ENCODE measurements at regions not wholly inside any gene's neighbourhood (a gene's known extent, or its start where the extent isn't known, plus 50 kb on each side); places are given as distances from the start of the nearest gene placed in this dataset.

- Histone ChIP-seq H3K27ac (ENCODE audit: low read length) (no peak overlapping the region), H3K27me3 (ENCODE audit: insufficient read depth, low read length) (peaks cover 15% of the 10 kb centered on the region; the same call in 1 of the 2 replicates), H3K9me3 (ENCODE audit: insufficient read depth, low read depth, low read length) (no peaks in the 10 kb centered on the region), H3K4me1 (ENCODE audit: insufficient read depth, low read length) (peaks cover 4% of the 10 kb centered on the region; the same call in 1 of the 2 replicates), H3K36me3 (ENCODE audit: insufficient read depth, low read depth, low read length) (no peaks in the 10 kb centered on the region), H3K9ac (ENCODE audit: low read depth, low read length) (no peak overlapping the region), H3K4me3 (ENCODE audit: low read length) (no peak overlapping the region)
Observed at GRCh38 chr4:187017147-187017546, 293.5 kb upstream of the FAT1 start.

DNA sequence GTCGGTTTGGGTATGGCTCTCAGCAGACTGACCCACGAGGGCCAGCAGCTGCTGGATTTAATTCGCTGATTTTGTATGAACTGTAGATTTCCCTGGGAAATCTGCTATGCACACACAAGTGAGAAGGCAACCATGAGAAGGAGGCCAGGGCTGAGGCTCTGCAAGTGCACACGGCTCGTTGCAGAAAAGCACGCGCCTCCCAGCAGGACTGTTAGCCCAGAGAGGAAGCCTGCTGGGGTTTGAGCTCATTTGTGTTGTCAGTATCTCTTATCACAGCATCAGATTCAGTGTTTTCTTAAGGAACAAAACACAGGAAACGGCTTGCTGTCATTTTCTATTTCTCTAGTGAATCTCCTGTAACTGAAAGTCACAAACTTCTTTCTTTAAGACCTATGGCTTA is 296.2 kb upstream of the FAT1 start:
- no peaks in the 10 kb centered on the region for H3K9me3 ChIP-seq (ENCODE audit: insufficient read depth, low read depth, low read length)
- H3K4me1 ChIP-seq (ENCODE audit: insufficient read depth, low read length), result peaks cover 4% of the 10 kb centered on the region; the same call in 1 of the 2 replicates
- H3K27me3 ChIP-seq (ENCODE audit: insufficient read depth, low read length), result peaks cover 15% of the 10 kb centered on the region; the same call in 1 of the 2 replicates
- no peaks in the 10 kb centered on the region for H3K36me3 ChIP-seq (ENCODE audit: insufficient read depth, low read depth, low read length)
- H3K27ac ChIP-seq (ENCODE audit: low read length), result no peak overlapping the region
- no peak overlapping the region for H3K9ac ChIP-seq (ENCODE audit: low read depth, low read length)
- no peak overlapping the region for H3K4me3 ChIP-seq (ENCODE audit: low read length)

GRCh38 chr4:187020676-187021075 is 297.0 kb upstream of the FAT1 start:
- no peak overlapping the region for H3K27ac ChIP-seq (ENCODE audit: low read length)
- no peak overlapping the region for H3K9ac ChIP-seq (ENCODE audit: low read depth, low read length)
- H3K4me1 ChIP-seq (ENCODE audit: insufficient read depth, low read length), result peaks cover 4% of the 10 kb centered on the region; the same call in 1 of the 2 replicates
- H3K9me3 ChIP-seq (ENCODE audit: insufficient read depth, low read depth, low read length), result no peaks in the 10 kb centered on the region
- H3K27me3 ChIP-seq (ENCODE audit: insufficient read depth, low read length), result peaks cover 15% of the 10 kb centered on the region; the same call in 1 of the 2 replicates
- no peaks in the 10 kb centered on the region for H3K36me3 ChIP-seq (ENCODE audit: insufficient read depth, low read depth, low read length)
- no peak overlapping the region for H3K4me3 ChIP-seq (ENCODE audit: low read length)

DNA sequence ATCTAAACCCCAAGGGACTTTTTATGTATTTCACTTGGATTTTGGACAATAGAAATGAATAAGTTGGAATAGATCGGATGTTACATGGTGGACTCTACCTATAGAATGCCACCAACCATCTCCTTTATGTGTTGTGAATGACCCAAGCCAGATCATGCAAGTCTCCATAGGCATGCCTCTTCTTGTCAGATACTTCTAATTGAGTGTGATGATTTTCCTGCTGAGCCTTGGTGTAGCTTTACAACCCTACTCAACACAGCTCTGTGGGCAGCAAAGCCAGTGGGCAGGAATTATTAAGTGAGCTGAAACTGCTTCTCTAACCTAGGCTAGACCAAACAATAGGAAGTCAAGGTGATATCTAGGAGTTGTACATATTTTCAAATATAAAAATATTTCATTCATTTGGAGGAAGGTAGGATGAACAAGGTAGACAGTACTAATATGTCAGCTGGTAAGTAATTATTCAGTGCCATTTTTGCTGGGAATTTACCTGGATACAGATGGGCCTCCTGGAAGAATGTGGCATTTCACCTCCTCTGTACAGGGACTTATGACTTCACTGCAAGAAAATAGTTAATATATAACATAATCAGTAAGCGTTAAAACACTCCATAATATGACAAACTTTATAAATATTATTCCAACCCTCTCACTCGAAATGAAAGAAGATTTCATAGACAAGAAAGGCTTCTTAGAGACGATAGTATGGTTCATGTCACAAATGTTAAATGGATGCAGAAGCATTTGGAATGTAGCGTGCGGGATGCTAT is 298.0 kb upstream of the FAT1 start:
- Histone ChIP-seq H3K9ac (ENCODE audit: low read depth, low read length) (no peak overlapping the region), H3K9me3 (ENCODE audit: insufficient read depth, low read depth, low read length) (no peaks in the 10 kb centered on the region), H3K27me3 (ENCODE audit: insufficient read depth, low read length) (peaks cover 15% of the 10 kb centered on the region; the same call in 1 of the 2 replicates), H3K27ac (ENCODE audit: low read length) (no peak overlapping the region), H3K4me1 (ENCODE audit: insufficient read depth, low read length) (peaks cover 4% of the 10 kb centered on the region; the same call in 1 of the 2 replicates), H3K36me3 (ENCODE audit: insufficient read depth, low read depth, low read length) (no peaks in the 10 kb centered on the region), H3K4me3 (ENCODE audit: low read length) (no peak overlapping the region)

GRCh38 chr4:187027272-187027671 is 303.6 kb upstream of the FAT1 start:
- Histone ChIP-seq H3K4me1 (ENCODE audit: insufficient read depth, low read length) (no peaks in the 10 kb centered on the region; the same call in 1 of the 2 replicates), H3K27ac (ENCODE audit: low read length) (no peak overlapping the region), H3K9me3 (ENCODE audit: insufficient read depth, low read depth, low read length) (no peaks in the 10 kb centered on the region), H3K9ac (ENCODE audit: low read depth, low read length) (no peak overlapping the region), H3K27me3 (ENCODE audit: insufficient read depth, low read length) (no peaks in the 10 kb centered on the region), H3K4me3 (ENCODE audit: low read length) (no peak overlapping the region), H3K36me3 (ENCODE audit: insufficient read depth, low read depth, low read length) (no peaks in the 10 kb centered on the region)

DNA sequence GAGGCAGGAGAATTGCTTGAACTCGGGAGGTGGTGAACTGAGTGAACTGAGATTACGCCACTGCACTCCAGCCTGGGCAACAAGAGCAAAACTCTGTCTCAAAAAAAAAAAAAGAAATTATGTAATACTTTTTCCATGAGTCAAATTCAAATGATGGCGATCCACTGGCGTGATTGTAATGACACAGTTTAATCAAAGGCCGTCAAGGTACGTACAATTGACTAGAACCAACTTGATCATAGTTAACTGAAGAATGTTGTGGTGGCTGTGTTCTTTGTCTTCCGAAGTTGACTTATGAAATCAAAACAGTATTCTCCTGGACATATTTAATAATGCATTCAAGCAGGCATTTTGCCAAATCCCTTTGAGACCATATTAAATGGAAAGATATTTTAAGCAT is 318.6 kb upstream of the FAT1 start:
- Histone ChIP-seq H3K4me1 (ENCODE audit: insufficient read depth, low read length) (no peaks in the 10 kb centered on the region), H3K36me3 (ENCODE audit: insufficient read depth, low read depth, low read length) (no peaks in the 10 kb centered on the region)

GRCh38 chr4:187046471-187046870 is 322.8 kb upstream of the FAT1 start:
- Histone ChIP-seq H3K27ac (ENCODE audit: low read length) (no peak overlapping the region), H3K4me3 (ENCODE audit: low read length) (no peak overlapping the region)

More for the DNA sequence above, 318.6 kb upstream of the FAT1 start:
- no peak overlapping the region for H3K4me3 ChIP-seq (ENCODE audit: low read length)
- H3K27me3 ChIP-seq (ENCODE audit: insufficient read depth, low read length), result no peaks in the 10 kb centered on the region
- H3K9me3 ChIP-seq (ENCODE audit: insufficient read depth, low read depth, low read length), result peaks cover 8% of the 10 kb centered on the region; the same call in 1 of the 2 replicates
- H3K9ac ChIP-seq (ENCODE audit: low read depth, low read length), result no peak overlapping the region
- H3K27ac ChIP-seq (ENCODE audit: low read length), result no peak overlapping the region

GRCh38 chr4:187059021-187059420 is 335.4 kb upstream of the FAT1 start:
- Histone ChIP-seq H3K9me3 (ENCODE audit: insufficient read depth, low read depth, low read length) (no peaks in the 10 kb centered on the region), H3K27ac (ENCODE audit: low read length) (no peak overlapping the region), H3K9ac (ENCODE audit: low read depth, low read length) (no peak overlapping the region), H3K4me3 (ENCODE audit: low read length) (no peak overlapping the region), H3K4me1 (ENCODE audit: insufficient read depth, low read length) (no peaks in the 10 kb centered on the region), H3K36me3 (ENCODE audit: insufficient read depth, low read depth, low read length) (no peaks in the 10 kb centered on the region), H3K27me3 (ENCODE audit: insufficient read depth, low read length) (no peaks in the 10 kb centered on the region)

More at GRCh38 chr4:187046471-187046870, 322.8 kb upstream of the FAT1 start:
- Histone ChIP-seq H3K36me3 (ENCODE audit: insufficient read depth, low read depth, low read length) (no peaks in the 10 kb centered on the region), H3K4me1 (ENCODE audit: insufficient read depth, low read length) (no peaks in the 10 kb centered on the region), H3K9ac (ENCODE audit: low read depth, low read length) (no peak overlapping the region), H3K27me3 (ENCODE audit: insufficient read depth, low read length) (no peaks in the 10 kb centered on the region), H3K9me3 (ENCODE audit: insufficient read depth, low read depth, low read length) (peaks cover 15% of the 10 kb centered on the region; the same call in 1 of the 2 replicates)

GRCh38 chr4:187059895-187060294 is 336.2 kb upstream of the FAT1 start:
- Histone ChIP-seq H3K9me3 (ENCODE audit: insufficient read depth, low read depth, low read length) (no peaks in the 10 kb centered on the region), H3K36me3 (ENCODE audit: insufficient read depth, low read depth, low read length) (no peaks in the 10 kb centered on the region), H3K4me1 (ENCODE audit: insufficient read depth, low read length) (peaks cover under 1% of the 10 kb centered on the region; the same call in 1 of the 2 replicates), H3K9ac (ENCODE audit: low read depth, low read length) (no peak overlapping the region), H3K4me3 (ENCODE audit: low read length) (no peak overlapping the region), H3K27me3 (ENCODE audit: insufficient read depth, low read length) (no peaks in the 10 kb centered on the region), H3K27ac (ENCODE audit: low read length) (no peak overlapping the region)

GRCh38 chr4:187060551-187060950 is 336.9 kb upstream of the FAT1 start:
- Histone ChIP-seq H3K36me3 (ENCODE audit: insufficient read depth, low read depth, low read length) (no peaks in the 10 kb centered on the region), H3K27me3 (ENCODE audit: insufficient read depth, low read length) (no peaks in the 10 kb centered on the region), H3K9me3 (ENCODE audit: insufficient read depth, low read depth, low read length) (no peaks in the 10 kb centered on the region), H3K4me1 (ENCODE audit: insufficient read depth, low read length) (peaks cover 7% of the 10 kb centered on the region; the same call in 1 of the 2 replicates), H3K4me3 (ENCODE audit: low read length) (no peak overlapping the region), H3K9ac (ENCODE audit: low read depth, low read length) (no peak overlapping the region), H3K27ac (ENCODE audit: low read length) (no peak overlapping the region)

GRCh38 chr4:187063251-187063650 is 339.6 kb upstream of the FAT1 start:
- Histone ChIP-seq H3K27ac (ENCODE audit: low read length) (no peak overlapping the region), H3K4me3 (ENCODE audit: low read length) (no peak overlapping the region), H3K4me1 (ENCODE audit: insufficient read depth, low read length) (peaks cover 7% of the 10 kb centered on the region; the same call in 1 of the 2 replicates), H3K36me3 (ENCODE audit: insufficient read depth, low read depth, low read length) (no peaks in the 10 kb centered on the region), H3K9ac (ENCODE audit: low read depth, low read length) (no peak overlapping the region), H3K27me3 (ENCODE audit: insufficient read depth, low read length) (no peaks in the 10 kb centered on the region), H3K9me3 (ENCODE audit: insufficient read depth, low read depth, low read length) (no peaks in the 10 kb centered on the region)

DNA sequence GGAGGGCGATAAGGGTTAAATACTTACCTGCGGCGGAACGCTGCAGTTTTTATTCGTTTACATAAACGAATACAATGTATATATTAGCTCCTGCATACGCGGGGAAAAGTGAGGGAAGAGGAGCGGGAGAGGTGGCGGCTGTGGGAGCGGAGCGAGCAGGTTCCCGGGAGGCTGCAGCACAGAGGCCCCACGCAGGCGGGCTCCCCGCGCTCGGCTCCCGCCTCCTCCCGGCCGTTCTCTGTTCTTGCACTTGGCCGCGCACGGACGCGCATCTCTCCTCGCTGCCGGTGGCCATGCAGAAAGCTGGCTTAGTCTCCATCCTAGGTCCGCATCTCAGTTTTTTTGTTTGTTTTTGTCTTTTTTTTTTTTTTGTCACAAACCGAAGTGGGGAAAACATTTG is 340.4 kb upstream of the FAT1 start:
- Histone ChIP-seq H3K9ac (ENCODE audit: low read depth, low read length) (no peak overlapping the region), H3K4me1 (ENCODE audit: insufficient read depth, low read length) (peaks cover 7% of the 10 kb centered on the region; the same call in 1 of the 2 replicates), H3K4me3 (ENCODE audit: low read length) (no peak overlapping the region), H3K36me3 (ENCODE audit: insufficient read depth, low read depth, low read length) (no peaks in the 10 kb centered on the region), H3K27me3 (ENCODE audit: insufficient read depth, low read length) (no peaks in the 10 kb centered on the region), H3K9me3 (ENCODE audit: insufficient read depth, low read depth, low read length) (no peaks in the 10 kb centered on the region), H3K27ac (ENCODE audit: low read length) (no peak overlapping the region)

Measured in iPS-20b (cell line).